Stimulated activated CD8-positive, alpha-beta memory T cell treated with anti-CD3 and anti-CD28 coated beads, Interleukin-15, amount 100 ng/mL, for 1 hour (primary cell): ENCODE measurements at regions not wholly inside any gene's neighbourhood (a gene's known extent, or its start where the extent isn't known, plus 50 kb on each side); places are given as distances from the start of the nearest gene placed in this dataset.

Source experiments
- DNase-seq: peaks from one replicate; pipeline ENCODE4 v3.0.0-alpha.2; 2020; ENCODE audit warnings: low read depth

DNA sequence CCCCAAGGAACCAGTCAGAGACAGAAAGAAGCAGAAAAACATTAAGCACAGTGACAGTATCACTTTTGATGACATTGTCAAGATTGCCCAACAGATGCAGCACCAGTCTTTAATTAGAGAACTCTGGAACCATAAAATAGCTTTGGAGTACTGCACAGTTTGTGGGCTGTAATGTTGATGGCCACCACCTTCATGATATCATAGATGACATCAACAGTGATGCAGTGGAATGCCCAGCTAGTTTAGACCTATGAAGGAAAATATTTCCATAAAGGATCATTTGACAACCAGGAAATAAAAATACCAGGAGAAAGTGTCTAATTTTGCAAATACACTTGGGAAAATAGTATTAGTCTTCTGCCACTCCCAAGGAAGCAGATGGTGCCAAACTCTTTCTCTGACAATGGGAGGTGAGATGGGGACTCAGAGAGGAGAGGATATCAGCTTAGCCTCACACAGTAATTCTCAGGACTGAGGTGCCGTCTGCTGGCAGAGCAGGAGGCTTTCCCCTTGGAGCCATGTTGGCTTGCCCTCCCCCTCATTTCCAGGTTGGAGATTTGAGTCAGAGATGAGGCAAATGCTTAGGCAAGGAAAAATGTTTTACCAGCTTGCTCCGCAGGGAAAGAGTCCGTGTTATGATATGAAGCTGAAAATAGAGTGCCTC, 107.5 kb upstream of the CELF4 start:
- DNase-seq: no peak

- DNase-seq: no peak
Measured at GRCh38 chr18:37672001-37672400, 106.4 kb upstream of the CELF4 start.

DNA sequence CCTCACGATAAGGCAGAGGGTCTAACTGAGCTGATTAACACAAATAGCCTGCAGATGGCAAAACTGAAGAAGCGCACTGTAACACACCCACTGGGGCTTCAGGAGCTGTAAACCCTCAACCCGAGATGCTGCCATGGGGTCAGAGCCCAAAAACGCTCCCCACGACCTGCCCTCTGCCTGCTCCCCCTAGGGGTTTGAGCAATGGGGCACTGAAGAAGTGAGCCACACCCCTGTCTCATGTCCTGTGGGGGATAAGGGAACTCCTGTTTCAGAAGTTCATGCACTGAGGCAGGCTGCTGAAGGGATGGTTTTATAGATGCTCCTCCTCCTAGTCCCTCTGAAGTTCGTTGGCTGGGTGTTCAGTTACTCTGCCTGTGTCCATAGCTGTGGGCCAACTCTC, 105.9 kb upstream of the CELF4 start:
- DNase-seq: no peak

DNA sequence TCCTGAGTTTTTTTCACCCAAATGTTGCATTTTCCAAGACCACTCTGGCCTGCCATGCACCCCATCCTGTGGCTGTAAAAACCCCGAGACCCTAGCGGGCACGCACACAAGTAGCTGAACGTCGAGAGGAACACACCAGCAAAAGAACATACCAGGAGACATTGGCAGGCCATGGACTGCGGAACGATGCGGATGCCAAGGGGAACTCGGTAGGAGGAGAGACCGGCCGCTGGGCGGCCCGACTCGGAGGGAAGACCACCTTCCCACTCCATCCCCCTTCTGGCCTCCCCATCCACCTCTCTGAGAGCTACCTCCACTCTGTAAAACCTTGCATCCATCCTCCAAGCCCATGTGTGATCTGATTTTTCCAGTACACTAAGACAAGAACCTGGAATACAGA, 105.5 kb upstream of the CELF4 start:
- no peak for DNase-seq

- no peak for DNase-seq
Measured at GRCh38 chr18:37669991-37670534, 104.5 kb upstream of the CELF4 start.

- DNase-seq: no peak
Measured at GRCh38 chr18:37668971-37669747, 103.6 kb upstream of the CELF4 start.

GRCh38 chr18:37667836-37668235, 102.2 kb upstream of the CELF4 start:
- no peak for DNase-seq

DNA sequence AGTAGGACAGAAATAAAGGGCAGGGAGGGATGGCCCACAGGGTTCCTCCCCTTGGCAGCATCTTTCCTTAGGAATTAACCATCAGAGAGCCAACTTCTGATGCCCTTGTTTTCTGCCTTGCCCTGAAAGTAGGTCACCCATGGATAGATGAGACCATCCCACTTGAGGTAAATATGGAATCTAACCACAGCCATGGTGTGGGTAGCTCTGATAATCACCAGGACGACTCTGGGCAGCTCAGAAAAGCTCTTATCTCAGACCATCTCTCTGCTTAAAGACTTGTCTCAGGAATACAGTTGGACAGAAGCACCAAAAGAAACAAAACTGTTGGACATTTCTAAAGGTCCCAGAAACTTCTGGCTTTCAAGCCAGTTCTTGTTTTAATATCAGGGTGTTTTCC, 101.4 kb upstream of the CELF4 start:
- no peak for DNase-seq

DNA sequence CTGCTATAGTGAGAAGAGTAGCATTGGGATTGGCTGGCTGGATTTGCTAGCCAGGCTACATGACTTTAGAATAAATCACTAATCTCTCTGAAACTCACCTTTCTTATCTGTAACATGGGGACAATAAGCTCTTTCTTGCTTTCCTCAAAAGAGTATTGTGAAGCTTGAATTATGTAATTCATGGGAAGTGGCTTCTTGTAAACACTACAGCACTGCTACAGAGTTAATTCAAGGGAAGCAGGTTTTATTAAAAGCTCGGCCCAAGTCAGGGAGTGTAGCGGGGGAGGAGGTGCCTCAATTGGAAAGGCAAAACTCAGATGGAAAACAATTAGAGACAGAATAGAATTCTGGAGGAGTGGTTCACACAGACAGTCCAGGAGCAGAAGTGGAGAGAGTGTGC, 100.9 kb upstream of the CELF4 start:
- no peak for DNase-seq

DNA sequence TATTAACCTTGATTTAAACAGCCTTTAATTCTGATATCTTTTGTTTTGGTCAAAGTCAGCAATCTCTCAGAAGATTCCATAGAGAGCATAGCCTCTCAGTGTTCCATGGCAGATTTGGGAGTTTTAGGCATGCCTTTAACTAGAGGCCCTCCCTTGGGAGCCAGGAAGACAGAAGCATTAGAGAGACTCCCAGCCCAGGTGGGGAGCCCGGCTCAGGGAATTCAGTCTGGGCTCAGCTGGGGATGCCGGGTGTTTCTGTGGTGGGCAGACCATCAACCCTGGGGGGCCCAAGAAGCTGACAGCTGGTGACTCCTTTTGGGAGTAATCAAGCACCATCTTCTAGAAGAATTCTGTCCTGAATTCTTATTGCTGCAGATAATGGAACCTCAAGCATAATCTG, 99.7 kb upstream of the CELF4 start:
- no peak for DNase-seq

DNA sequence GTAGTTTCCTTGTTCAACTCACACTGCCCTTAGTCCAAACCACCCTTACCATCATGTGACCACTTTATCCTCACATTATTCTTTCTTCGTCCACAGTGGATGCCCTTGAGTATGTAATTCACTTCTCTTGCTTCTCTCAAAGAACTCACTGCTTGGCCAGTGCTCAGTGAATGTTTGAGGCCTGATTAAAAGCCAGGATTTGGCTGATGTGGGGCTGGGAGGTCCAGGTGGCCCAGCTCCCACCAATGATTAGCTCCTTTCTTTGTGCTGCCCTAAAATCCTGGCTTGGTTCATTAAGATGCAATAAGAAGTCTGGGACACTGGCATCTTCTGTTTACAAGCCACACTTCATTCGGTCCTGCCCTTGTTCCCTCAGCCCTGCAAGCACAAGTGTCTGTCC, 97.8 kb upstream of the CELF4 start:
- DNase-seq: no peak

DNA sequence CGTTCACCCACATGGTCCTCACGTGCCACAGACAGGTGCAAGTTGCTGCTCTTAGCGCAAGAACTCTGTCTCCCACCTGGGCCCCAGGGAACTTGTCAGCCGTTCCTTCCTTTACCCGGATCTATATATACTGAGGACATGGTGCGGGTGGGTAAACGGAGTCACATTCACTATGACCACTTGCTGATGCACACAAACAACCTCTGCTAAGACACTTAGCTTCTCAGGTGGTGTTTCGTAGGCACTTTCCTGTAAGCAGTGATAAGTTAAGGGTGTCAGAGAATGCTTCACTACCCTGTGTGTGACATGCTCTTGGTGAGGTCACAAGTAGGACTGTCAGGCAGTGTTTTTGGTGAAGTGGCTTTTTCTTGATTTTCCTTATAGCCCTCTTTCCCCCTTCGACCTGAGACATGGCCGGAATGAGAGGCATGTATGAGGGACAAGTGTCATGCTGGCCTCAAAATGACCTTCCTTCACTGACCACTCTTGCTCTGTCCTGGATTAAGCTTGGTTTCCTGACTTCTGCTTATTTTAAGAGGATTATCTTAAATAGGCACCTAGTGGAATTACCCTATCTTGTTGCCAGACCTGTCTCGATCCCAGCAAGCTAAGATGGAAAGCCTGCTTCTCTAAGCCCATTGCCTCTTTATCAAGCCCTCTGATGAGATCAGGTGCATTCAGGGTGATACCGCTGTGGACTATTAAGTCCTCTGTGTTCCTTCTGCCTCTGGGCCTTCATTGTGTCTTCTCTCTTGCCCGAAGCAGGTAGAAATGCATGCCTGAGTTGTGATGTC, 97.1 kb upstream of the CELF4 start:
- no peak for DNase-seq

GRCh38 chr18:37662099-37662498, 96.5 kb upstream of the CELF4 start:
- no peak for DNase-seq

DNA sequence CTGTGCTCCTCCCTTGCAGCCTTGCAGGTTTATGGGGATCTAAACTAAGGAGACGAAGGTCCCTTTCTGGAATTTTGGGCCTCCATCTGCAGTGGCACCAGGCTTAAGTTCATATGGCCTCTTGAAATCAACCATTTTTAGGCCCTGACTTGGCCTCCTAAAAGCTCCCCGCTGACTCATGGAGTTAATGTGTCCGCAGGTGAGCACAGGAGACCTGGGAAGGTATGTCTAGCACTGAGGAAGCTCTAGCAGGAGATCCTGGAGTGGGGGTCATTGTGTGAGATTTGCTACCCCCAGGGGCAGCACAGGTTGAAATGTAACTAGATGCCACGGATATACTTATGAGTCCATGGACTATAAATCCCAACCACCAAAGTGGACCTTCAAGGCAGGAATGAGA, 95.9 kb upstream of the CELF4 start:
- DNase-seq: no peak

- DNase-seq: no peak
Measured at GRCh38 chr18:37661061-37661460, 95.5 kb upstream of the CELF4 start.

GRCh38 chr18:37660658-37661057, 95.1 kb upstream of the CELF4 start:
- no peak for DNase-seq

DNA sequence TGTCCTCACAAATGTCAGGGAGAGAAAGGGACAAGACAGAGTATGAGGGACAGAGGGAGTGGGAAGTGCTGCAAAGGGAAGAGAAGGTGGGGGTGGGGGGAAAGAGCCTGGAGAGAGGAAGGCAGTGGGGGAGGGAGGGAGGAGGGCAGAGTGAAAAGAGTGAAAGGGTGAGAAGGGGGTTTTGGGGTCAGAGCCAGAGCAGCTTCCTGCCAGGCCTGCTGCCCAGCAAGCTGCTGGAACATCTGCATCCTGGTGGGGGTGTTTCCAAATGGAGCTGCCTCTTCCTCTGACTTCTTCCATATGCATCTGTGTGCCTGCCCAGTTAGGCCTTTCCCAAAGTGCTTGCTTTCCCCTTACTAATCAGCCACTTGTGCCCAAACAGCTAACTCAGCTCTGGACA, 94.3 kb upstream of the CELF4 start:
- no peak for DNase-seq

DNA sequence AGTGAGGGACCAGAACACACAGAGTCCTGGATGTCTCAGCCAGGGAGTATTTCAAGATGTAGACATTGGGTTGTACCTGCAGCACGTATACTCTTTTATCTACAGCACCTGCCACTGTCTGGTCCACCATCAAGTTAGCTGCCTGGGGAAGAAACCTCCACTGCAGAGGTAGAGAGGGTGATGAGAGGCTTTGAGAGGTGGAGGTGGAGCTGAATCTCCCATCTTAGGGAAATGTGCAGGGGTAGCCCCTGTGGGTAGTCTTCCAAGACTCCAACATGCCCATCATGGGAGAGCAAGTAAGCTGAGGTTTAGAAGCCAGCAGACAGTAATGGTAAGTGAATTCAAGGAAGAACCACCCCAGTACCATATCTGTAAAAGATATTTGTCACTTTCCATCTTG, 93.3 kb upstream of the CELF4 start:
- no peak for DNase-seq

GRCh38 chr18:37657493-37657892, 91.9 kb upstream of the CELF4 start:
- DNase-seq: no peak

DNA sequence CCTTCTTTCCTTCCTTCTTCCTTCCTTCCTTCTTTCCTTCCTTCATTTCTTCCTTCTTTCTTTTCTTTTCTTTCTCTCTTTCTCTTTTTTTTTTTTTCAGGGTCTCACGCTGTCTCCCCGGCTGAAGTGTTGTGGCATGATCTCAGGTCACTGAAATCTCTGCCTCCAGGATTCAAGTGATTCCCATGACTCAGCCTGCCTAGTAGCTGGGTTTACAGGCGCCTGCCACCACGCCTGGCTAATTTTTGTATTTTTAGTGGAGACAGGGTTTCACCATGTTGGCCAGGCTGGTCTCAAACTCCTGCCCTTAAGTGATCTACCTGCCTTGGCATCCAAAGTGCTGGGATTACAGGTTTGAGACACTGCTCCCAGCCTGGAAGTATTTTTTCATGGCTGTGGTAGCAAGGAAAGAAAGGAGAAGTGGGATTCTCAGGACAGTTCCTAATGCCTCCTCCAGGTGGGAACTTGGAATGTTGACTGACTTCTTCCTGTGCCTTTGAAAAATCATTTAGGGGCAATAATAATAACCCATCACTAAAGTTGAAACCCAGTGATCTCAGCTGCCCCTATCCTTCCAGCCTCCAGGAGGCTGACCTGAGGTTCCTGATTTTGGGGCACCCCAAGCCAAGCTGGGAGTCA, 89.3 kb upstream of the CELF4 start:
- no peak for DNase-seq

- DNase-seq: no peak
Measured at GRCh38 chr18:37654034-37654433, 88.4 kb upstream of the CELF4 start.

DNA sequence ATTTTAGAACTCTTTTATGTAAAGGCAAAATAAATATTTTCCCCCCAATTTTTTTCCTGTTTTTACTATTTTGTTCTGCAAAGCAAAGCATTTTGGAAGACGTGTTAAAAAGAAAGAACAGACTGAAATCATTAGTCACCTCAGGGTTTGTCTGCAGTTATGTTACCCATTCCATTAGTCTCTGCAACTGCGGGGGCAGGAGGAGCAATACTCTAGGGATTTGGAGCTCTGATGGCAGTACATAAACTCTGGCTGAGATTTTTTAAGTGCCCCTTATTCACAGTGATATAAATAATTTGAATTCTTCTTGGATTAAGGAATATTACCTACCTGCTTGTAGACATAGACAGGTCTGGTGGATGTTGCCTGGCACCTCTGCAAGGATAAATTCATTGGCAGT, 88.0 kb upstream of the CELF4 start:
- DNase-seq: no peak
